GM23338 (cell line): ENCODE measurements at regions not wholly inside any gene's neighbourhood (a gene's known extent, or its start where the extent isn't known, plus 50 kb on each side); places are given as distances from the start of the nearest gene placed in this dataset.

Source experiments
- ATAC-seq: fragments of 200-7000 bp; cut with Tn5 transposase; 3 replicates; pipeline ENCODE4 v1.9.1; 2020
- DNase-seq: peaks from one replicate; pipeline ENCODE4 v3.0.0-alpha.2; 2015; ENCODE audit warnings: low spot score
- H2AFZ ChIP-seq: fragments of 200-600 bp; sonication (generic); 2 replicates; pipeline ENCODE4 v1.8.0; 2016; ENCODE audit warnings: antibody characterized with exemption, mild to moderate bottlenecking, moderate library complexity
- H3F3A ChIP-seq: fragments of 200-600 bp; sonication (generic); replicated peaks from 2 replicates; pipeline ENCODE4 v1.8.0; 2017; ENCODE audit warnings: antibody characterized with exemption, mixed run types, low read depth
- H3K27ac ChIP-seq: fragments of 200-600 bp; sonication (generic); 2 replicates; pipeline ENCODE4 v1.6.1; 2016; ENCODE audit warnings: low read depth
- H3K27me3 ChIP-seq: fragments of 200-600 bp; sonication (generic); 2 replicates; pipeline ENCODE4 v1.8.0; 2016; ENCODE audit warnings: mild to moderate bottlenecking, mixed run types, moderate library complexity; ENCODE audit not compliant: insufficient read depth
- H3K36me3 ChIP-seq: fragments of 200-600 bp; sonication (generic); 2 replicates; pipeline ENCODE4 v1.8.0; 2016; ENCODE audit warnings: mild to moderate bottlenecking; ENCODE audit not compliant: insufficient read depth
- H3K4me1 ChIP-seq: fragments of 200-600 bp; sonication (generic); 2 replicates; pipeline ENCODE4 v1.8.0; 2016; ENCODE audit warnings: mild to moderate bottlenecking, moderate library complexity; ENCODE audit not compliant: insufficient read depth
- H3K4me2 ChIP-seq: fragments of 200-600 bp; sonication (generic); 2 replicates; pipeline ENCODE4 v1.7.1; 2017; ENCODE audit warnings: mixed run types
- H3K4me3 ChIP-seq: fragments of 200-600 bp; sonication (generic); 2 replicates; pipeline ENCODE4 v1.6.1; 2016; ENCODE audit warnings: mixed run types
- H3K79me2 ChIP-seq: fragments of 200-600 bp; sonication (generic); replicated peaks from 2 replicates; pipeline ENCODE4 v1.8.0; 2017; ENCODE audit warnings: mild to moderate bottlenecking; ENCODE audit not compliant: insufficient read depth
- H3K9me2 ChIP-seq: fragments of 200-600 bp; sonication (generic); 2 replicates; pipeline ENCODE4 v1.8.0; 2017; ENCODE audit not compliant: insufficient read depth
- H4K20me1 ChIP-seq: fragments of 200-600 bp; sonication (generic); replicated peaks from 2 replicates; pipeline ENCODE4 v1.8.0; 2017; ENCODE audit warnings: mild to moderate bottlenecking; ENCODE audit not compliant: insufficient read depth
- H3K27ac Mint-ChIP-seq: 2 replicates; pipeline ENCODE4 v1.8.0; 2020; ENCODE audit warnings: inconsistent platforms, mild to moderate bottlenecking, moderate library complexity, mixed read lengths
- H3K27me3 Mint-ChIP-seq: 3 replicates; pipeline ENCODE4 v1.8.0; 2022; ENCODE audit warnings: low read depth, mild to moderate bottlenecking, moderate library complexity, mixed read lengths, inconsistent platforms; ENCODE audit not compliant: insufficient read depth, poor library complexity
- H3K36me3 Mint-ChIP-seq: 3 replicates; pipeline ENCODE4 v1.8.0; 2021; ENCODE audit warnings: low read depth, mild to moderate bottlenecking, inconsistent platforms, moderate library complexity, mixed read lengths
- H3K4me1 Mint-ChIP-seq: 3 replicates; pipeline ENCODE4 v1.8.0; 2020; ENCODE audit warnings: mild to moderate bottlenecking, inconsistent platforms, mixed read lengths
- H3K4me3 Mint-ChIP-seq: 3 replicates; pipeline ENCODE4 v1.8.0; 2021; ENCODE audit warnings: moderate library complexity, mild to moderate bottlenecking, inconsistent platforms, mixed read lengths
- H3K9me3 Mint-ChIP-seq: 3 replicates; pipeline ENCODE4 v1.8.0; 2020; ENCODE audit warnings: moderate library complexity, mild to moderate bottlenecking, inconsistent platforms, mixed read lengths
- CREB1 ChIP-seq: fragments of 250-450 bp; sonication (Bioruptor Pico); IDR thresholded peaks from 2 replicates; pipeline ENCODE4 v1.5.0; 2020; ENCODE audit warnings: low read depth, mild to moderate bottlenecking, moderate library complexity
- EZH2 ChIP-seq: fragments of 200-600 bp; sonication (generic); IDR thresholded peaks from one replicate; pipeline ENCODE4 v1.8.0; 2017; ENCODE audit warnings: antibody characterized with exemption, mild to moderate bottlenecking, low read depth; ENCODE audit not compliant: unreplicated experiment
- EZH2phosphoT487 ChIP-seq: fragments of 200-600 bp; sonication (generic); IDR thresholded peaks from one replicate; pipeline ENCODE4 v1.8.1; 2018; ENCODE audit warnings: antibody characterized with exemption; ENCODE audit not compliant: unreplicated experiment
- POLR2AphosphoS5 ChIP-seq: IDR thresholded peaks from 2 replicates; pipeline ENCODE4 v1.6.1; 2016; ENCODE audit warnings: antibody characterized with exemption, low read depth
- ZNF331 ChIP-seq: fragments of 250-450 bp; sonication (Bioruptor Pico); IDR thresholded peaks from 2 replicates; pipeline ENCODE4 v1.5.0; 2020; ENCODE audit warnings: low read depth, mild to moderate bottlenecking, moderate library complexity
- TF ChIP-seq, protein P1 (sequence below), 2 experiments: fragments of 200-600 bp in 1 of 2; sonication (generic) in 1 of 2; conservative IDR thresholded peaks; 2 replicates each; pipeline versions ENCODE4 v1.5.1 to v1.6.1; 2016 to 2017; ENCODE audit warnings: antibody characterized with exemption in 2 of 2, low read depth in 2 of 2, mild to moderate bottlenecking in 2 of 2, moderate library complexity in 1 of 2
- TF ChIP-seq, protein P2 (sequence below): fragments of 250-450 bp; sonication (Bioruptor Pico); IDR thresholded peaks from 2 replicates; pipeline ENCODE4 v1.5.0; 2020; ENCODE audit warnings: mild to moderate bottlenecking, moderate library complexity
- TF ChIP-seq, protein P3 (sequence below): IDR thresholded peaks from 2 replicates; pipeline ENCODE4 v1.6.1; 2016; ENCODE audit warnings: antibody characterized with exemption

DNA sequence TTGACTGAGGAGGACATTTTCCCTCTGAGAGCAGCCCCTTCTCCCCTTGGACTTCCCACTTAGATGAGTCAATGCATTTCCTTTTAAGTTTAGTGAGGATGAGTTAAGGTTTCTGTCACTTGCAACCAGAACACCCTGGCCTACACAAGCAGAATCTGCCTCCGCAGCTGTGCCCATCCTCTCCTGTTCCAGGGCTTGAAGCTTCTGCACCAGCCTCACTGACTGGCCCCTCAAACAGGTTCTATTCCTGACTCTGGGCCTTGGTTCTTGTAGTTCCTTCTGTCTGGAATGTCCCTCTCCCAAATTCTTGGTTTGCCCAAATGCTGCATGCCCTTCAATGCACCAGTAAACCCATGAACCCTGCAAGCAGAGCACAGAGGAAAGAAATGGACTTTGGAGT lies 394.4 kb downstream of the PTPRU start:
- H3K4me3 Mint-ChIP-seq: no peak overlapping the region
- Histone ChIP-seq H2AFZ (no peak overlapping the region), H3K27ac (no peak overlapping the region), H3F3A (no peaks in the 10 kb centered on the region), H3K36me3 (no peaks in the 10 kb centered on the region), H3K9me2 (no peaks in the 10 kb centered on the region), H3K79me2 (no peaks in the 10 kb centered on the region), H3K4me1 (no peaks in the 10 kb centered on the region), H4K20me1 (no peaks in the 10 kb centered on the region), H3K27me3 (no peaks in the 10 kb centered on the region), H3K4me2 (no peak overlapping the region), H3K4me3 (no peak overlapping the region)
- H3K9me3 Mint-ChIP-seq: no peaks in the 10 kb centered on the region; the same call in 2 of the 3 replicates
- peaks cover 4% of the 10 kb centered on the region for H3K27me3 Mint-ChIP-seq
- no peaks in the 10 kb centered on the region for H3K4me1 Mint-ChIP-seq
- DNase-seq (no peak), ATAC-seq (no peak)
- TF ChIP-seq EZH2 (no peak), POLR2AphosphoS5 (no peak), CREB1 (no peak), EZH2phosphoT487 (no peak)
- H3K36me3 Mint-ChIP-seq: no peaks in the 10 kb centered on the region
- no peak overlapping the region for H3K27ac Mint-ChIP-seq

DNA sequence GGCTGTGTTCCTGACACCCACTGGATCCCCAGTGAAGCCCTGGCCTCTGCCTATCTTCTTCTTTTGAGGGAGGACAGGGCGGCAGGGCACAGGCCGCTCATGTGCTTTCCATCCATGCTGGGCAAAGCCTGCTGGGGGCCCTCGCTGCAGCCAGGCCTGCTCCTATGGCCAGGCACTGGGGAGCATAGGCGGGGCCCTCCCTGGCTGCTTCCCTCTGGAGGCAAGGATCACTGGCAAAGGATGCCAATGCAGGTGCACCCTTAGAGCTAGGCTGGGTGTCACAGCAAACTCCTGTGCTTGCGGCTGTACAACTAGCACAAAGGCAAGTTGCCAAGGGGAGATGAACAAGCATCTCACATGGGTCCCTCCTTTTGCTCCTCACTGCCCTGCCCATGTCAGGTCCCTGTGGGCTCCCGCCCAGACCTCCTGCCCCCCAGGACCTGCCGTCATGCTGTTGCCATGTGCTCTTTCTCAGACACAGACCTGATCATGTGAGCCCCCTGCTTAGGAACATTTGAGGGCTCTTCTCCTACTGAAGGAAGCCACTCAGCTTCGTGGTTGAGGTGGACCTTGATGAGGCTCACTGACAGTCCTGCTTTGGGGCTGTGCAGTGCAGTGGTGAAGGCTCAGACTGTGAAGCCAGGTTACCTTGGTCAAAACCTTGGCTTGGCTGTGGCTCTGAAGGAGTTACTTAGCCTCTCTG lies 393.6 kb downstream of the PTPRU start:
- no peaks in the 10 kb centered on the region for H3K27me3 ChIP-seq
- Mint-ChIP-seq H3K4me3 (no peak overlapping the region), H3K9me3 (no peaks in the 10 kb centered on the region; the same call in 2 of the 3 replicates), H3K36me3 (no peaks in the 10 kb centered on the region), H3K4me1 (no peaks in the 10 kb centered on the region), H3K27ac (no peak overlapping the region), H3K27me3 (peaks cover 2% of the 10 kb centered on the region)
- ATAC-seq: no peak
- no peak overlapping the region for H3K27ac ChIP-seq
- no peaks in the 10 kb centered on the region for H3K36me3 ChIP-seq
- no peak overlapping the region for H3K4me2 ChIP-seq
- no peaks in the 10 kb centered on the region for H4K20me1 ChIP-seq
- no peaks in the 10 kb centered on the region for H3K9me2 ChIP-seq
- H3K4me1 ChIP-seq: no peaks in the 10 kb centered on the region
- no peaks in the 10 kb centered on the region for H3F3A ChIP-seq
- no peak for DNase-seq
- no peak overlapping the region for H2AFZ ChIP-seq
- TF ChIP-seq EZH2phosphoT487 (no peak), ZNF331 (CRISPR knock-in tag) (no peak), EZH2 (no peak)
- TF ChIP-seq, protein P1, sequence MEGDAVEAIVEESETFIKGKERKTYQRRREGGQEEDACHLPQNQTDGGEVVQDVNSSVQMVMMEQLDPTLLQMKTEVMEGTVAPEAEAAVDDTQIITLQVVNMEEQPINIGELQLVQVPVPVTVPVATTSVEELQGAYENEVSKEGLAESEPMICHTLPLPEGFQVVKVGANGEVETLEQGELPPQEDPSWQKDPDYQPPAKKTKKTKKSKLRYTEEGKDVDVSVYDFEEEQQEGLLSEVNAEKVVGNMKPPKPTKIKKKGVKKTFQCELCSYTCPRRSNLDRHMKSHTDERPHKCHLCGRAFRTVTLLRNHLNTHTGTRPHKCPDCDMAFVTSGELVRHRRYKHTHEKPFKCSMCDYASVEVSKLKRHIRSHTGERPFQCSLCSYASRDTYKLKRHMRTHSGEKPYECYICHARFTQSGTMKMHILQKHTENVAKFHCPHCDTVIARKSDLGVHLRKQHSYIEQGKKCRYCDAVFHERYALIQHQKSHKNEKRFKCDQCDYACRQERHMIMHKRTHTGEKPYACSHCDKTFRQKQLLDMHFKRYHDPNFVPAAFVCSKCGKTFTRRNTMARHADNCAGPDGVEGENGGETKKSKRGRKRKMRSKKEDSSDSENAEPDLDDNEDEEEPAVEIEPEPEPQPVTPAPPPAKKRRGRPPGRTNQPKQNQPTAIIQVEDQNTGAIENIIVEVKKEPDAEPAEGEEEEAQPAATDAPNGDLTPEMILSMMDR (conservative IDR thresholded peaks at IDR 0.05; ENCODE audit: low read depth in 2 of 2): no peak
- TF ChIP-seq, protein P2, sequence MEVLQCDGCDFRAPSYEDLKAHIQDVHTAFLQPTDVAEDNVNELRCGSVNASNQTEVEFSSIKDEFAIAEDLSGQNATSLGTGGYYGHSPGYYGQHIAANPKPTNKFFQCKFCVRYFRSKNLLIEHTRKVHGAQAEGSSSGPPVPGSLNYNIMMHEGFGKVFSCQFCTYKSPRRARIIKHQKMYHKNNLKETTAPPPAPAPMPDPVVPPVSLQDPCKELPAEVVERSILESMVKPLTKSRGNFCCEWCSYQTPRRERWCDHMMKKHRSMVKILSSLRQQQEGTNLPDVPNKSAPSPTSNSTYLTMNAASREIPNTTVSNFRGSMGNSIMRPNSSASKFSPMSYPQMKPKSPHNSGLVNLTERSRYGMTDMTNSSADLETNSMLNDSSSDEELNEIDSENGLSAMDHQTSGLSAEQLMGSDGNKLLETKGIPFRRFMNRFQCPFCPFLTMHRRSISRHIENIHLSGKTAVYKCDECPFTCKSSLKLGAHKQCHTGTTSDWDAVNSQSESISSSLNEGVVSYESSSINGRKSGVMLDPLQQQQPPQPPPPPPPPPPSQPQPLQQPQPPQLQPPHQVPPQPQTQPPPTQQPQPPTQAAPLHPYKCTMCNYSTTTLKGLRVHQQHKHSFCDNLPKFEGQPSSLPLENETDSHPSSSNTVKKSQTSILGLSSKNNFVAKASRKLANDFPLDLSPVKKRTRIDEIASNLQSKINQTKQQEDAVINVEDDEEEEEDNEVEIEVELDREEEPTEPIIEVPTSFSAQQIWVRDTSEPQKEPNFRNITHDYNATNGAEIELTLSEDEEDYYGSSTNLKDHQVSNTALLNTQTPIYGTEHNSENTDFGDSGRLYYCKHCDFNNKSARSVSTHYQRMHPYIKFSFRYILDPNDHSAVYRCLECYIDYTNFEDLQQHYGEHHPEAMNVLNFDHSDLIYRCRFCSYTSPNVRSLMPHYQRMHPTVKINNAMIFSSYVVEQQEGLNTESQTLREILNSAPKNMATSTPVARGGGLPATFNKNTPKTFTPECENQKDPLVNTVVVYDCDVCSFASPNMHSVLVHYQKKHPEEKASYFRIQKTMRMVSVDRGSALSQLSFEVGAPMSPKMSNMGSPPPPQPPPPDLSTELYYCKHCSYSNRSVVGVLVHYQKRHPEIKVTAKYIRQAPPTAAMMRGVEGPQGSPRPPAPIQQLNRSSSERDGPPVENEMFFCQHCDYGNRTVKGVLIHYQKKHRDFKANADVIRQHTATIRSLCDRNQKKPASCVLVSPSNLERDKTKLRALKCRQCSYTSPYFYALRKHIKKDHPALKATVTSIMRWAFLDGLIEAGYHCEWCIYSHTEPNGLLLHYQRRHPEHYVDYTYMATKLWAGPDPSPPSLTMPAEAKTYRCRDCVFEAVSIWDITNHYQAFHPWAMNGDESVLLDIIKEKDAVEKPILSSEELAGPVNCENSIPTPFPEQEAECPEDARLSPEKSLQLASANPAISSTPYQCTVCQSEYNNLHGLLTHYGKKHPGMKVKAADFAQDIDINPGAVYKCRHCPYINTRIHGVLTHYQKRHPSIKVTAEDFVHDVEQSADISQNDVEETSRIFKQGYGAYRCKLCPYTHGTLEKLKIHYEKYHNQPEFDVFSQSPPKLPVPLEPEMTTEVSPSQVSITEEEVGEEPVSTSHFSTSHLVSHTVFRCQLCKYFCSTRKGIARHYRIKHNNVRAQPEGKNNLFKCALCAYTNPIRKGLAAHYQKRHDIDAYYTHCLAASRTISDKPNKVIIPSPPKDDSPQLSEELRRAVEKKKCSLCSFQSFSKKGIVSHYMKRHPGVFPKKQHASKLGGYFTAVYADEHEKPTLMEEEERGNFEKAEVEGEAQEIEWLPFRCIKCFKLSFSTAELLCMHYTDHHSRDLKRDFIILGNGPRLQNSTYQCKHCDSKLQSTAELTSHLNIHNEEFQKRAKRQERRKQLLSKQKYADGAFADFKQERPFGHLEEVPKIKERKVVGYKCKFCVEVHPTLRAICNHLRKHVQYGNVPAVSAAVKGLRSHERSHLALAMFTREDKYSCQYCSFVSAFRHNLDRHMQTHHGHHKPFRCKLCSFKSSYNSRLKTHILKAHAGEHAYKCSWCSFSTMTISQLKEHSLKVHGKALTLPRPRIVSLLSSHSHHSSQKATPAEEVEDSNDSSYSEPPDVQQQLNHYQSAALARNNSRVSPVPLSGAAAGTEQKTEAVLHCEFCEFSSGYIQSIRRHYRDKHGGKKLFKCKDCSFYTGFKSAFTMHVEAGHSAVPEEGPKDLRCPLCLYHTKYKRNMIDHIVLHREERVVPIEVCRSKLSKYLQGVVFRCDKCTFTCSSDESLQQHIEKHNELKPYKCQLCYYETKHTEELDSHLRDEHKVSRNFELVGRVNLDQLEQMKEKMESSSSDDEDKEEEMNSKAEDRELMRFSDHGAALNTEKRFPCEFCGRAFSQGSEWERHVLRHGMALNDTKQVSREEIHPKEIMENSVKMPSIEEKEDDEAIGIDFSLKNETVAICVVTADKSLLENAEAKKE (CRISPR knock-in tag): no peak
- TF ChIP-seq, protein P3, sequence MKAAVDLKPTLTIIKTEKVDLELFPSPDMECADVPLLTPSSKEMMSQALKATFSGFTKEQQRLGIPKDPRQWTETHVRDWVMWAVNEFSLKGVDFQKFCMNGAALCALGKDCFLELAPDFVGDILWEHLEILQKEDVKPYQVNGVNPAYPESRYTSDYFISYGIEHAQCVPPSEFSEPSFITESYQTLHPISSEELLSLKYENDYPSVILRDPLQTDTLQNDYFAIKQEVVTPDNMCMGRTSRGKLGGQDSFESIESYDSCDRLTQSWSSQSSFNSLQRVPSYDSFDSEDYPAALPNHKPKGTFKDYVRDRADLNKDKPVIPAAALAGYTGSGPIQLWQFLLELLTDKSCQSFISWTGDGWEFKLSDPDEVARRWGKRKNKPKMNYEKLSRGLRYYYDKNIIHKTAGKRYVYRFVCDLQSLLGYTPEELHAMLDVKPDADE: no peak
- no peaks in the 10 kb centered on the region for H3K79me2 ChIP-seq
- no peak overlapping the region for H3K4me3 ChIP-seq
